Hepatic stellate cell (primary cell): ENCODE measurements at regions not wholly inside any gene's neighbourhood (a gene's known extent, or its start where the extent isn't known, plus 50 kb on each side); places are given as distances from the start of the nearest gene placed in this dataset.
"Not testable (repeated sequence)": the region's sequence is repeated elsewhere in the genome, so short reads cannot be mapped to it uniquely, and the experiment has no call there.

ENCODE experiments used
- DNase-seq: peaks from one replicate; pipeline ENCODE4 v3.0.0; 2011; ENCODE audit warnings: low spot score

GRCh38 chr13:107669391-107669993, 545.8 kb downstream of the LIG4 start:
- DNase-seq, result no peak

- DNase-seq, result no peak
These were observed 549.3 kb downstream of the LIG4 start for GRCh38 chr13:107665926-107666458.

GRCh38 chr13:107650081-107650701, 565.1 kb downstream of the LIG4 start:
- DNase-seq, result peak; percentile 14

GRCh38 chr13:107649079-107649478, 566.3 kb downstream of the LIG4 start:
- peak; percentile 0 for DNase-seq

GRCh38 chr13:107644136-107644535, 571.2 kb downstream of the LIG4 start:
- DNase-seq, result no peak

GRCh38 chr13:107643615-107644014, 571.7 kb downstream of the LIG4 start:
- DNase-seq, result no peak

GRCh38 chr13:107642831-107643230, 572.5 kb downstream of the LIG4 start:
- DNase-seq, result no peak

- no peak for DNase-seq
These were observed 573.8 kb downstream of the LIG4 start for GRCh38 chr13:107641574-107641973.

- no peak for DNase-seq
These were observed 589.7 kb downstream of the LIG4 start for GRCh38 chr13:107625648-107626047.

- DNase-seq, result no peak
These were observed 597.8 kb downstream of the LIG4 start for GRCh38 chr13:107617527-107617926.

- no peak for DNase-seq
These were observed 603.0 kb downstream of the LIG4 start for GRCh38 chr13:107612376-107612775.

- DNase-seq, result no peak
These were observed 606.6 kb downstream of the LIG4 start for GRCh38 chr13:107608736-107609135.

GRCh38 chr13:107600971-107601370, 614.4 kb downstream of the LIG4 start:
- no peak for DNase-seq

GRCh38 chr13:107596306-107596705, 619.0 kb downstream of the LIG4 start:
- DNase-seq, result not testable (repeated sequence)

- no peak for DNase-seq
These were observed 624.8 kb downstream of the LIG4 start for GRCh38 chr13:107590556-107590955.

GRCh38 chr13:107587681-107588080, 627.7 kb downstream of the LIG4 start:
- no peak for DNase-seq

- DNase-seq, result peak; percentile 26
These were observed 629.1 kb downstream of the LIG4 start for GRCh38 chr13:107586216-107586615.

GRCh38 chr13:107585469-107586180, 629.7 kb downstream of the LIG4 start:
- DNase-seq, result no peak

- no peak for DNase-seq
These were observed 633.2 kb downstream of the LIG4 start for GRCh38 chr13:107582171-107582570.

- no peak for DNase-seq
These were observed 634.5 kb downstream of the LIG4 start for GRCh38 chr13:107580741-107581412.

- DNase-seq, result no peak
These were observed 638.9 kb downstream of the LIG4 start for GRCh38 chr13:107576430-107576829.

GRCh38 chr13:107574517-107575210, 640.7 kb downstream of the LIG4 start:
- no peak for DNase-seq
